ENCODE measurements at regions not wholly inside any gene's neighbourhood (a gene's known extent, or its start where the extent isn't known, plus 50 kb on each side); places are given as distances from the start of the nearest gene placed in this dataset.

DNA sequence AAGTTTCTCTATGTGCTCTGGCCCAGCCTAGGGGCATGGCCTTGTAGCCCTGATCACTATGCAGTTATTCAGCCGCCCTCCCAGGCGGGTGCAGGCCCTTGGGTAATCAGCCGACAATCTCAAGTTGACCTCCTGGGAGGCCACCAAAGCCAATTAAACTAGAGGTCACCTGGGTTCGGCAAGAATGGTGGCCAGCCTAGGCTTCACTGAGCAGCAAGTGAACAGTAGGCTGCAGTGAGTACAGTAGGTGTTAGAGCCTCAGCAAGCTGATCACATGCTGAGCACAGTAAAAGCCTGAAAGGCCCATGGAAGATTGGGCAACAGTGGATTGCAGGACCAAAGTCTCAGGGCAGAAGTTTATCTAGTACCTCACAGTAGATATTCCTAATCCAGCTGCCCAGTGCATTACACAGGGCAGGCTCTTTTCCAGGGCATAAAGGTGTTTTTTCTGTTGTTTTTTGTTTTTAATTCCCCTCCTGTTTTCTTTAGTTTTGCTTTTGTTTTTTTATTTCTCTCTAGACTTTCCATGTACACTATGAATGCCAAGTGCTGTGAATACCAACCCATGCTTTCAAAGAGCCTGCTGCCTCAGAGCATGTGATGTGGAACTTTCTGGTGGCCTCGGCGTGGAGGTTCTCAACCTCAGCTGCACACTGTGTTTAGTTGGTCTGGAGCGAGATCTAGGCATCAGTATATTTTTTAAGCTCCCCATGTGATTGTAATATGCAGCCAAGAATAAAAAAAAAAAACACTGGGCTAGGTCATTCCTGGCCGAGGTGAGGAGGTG lies 55.9 kb upstream of the ATL2 start (continued):
- TF ChIP-seq ZBED4 (CRISPR knock-in tag; IDR thresholded peaks at IDR 0.05; ENCODE audit: borderline replicate concordance) (peak; percentile 91; the same call in 1 of the 2 replicates), ZNF20 (CRISPR knock-in tag; IDR thresholded peaks at IDR 0.05) (peak; percentile 83; the same call in 1 of the 2 replicates), ZNF512B (CRISPR knock-in tag; IDR thresholded peaks at IDR 0.05; ENCODE audit: borderline replicate concordance) (peak; percentile 98), SMAD9 (CRISPR knock-in tag; IDR thresholded peaks at IDR 0.05) (no peak), SP4 (CRISPR knock-in tag; IDR thresholded peaks at IDR 0.05) (peak; percentile 64), ZSCAN20 (CRISPR knock-in tag; IDR thresholded peaks at IDR 0.05; ENCODE audit: borderline replicate concordance) (peak; percentile 50; the same call in 1 of the 2 replicates), RNF2 (conservative IDR thresholded peaks at IDR 0.05; ENCODE audit: low read depth) (peak; percentile 59; the same call in 1 of the 2 replicates), NFE2 (CRISPR knock-in tag; IDR thresholded peaks at IDR 0.05) (no peak), BORCS8-MEF2B (CRISPR knock-in tag; IDR thresholded peaks at IDR 0.05) (peak; percentile 89), BRCA1 (CRISPR knock-in tag; IDR thresholded peaks at IDR 0.05) (0 out of 2 replicates have a peak, but pooled peaks have one; percentile 58)
- TF ChIP-seq, protein P1, sequence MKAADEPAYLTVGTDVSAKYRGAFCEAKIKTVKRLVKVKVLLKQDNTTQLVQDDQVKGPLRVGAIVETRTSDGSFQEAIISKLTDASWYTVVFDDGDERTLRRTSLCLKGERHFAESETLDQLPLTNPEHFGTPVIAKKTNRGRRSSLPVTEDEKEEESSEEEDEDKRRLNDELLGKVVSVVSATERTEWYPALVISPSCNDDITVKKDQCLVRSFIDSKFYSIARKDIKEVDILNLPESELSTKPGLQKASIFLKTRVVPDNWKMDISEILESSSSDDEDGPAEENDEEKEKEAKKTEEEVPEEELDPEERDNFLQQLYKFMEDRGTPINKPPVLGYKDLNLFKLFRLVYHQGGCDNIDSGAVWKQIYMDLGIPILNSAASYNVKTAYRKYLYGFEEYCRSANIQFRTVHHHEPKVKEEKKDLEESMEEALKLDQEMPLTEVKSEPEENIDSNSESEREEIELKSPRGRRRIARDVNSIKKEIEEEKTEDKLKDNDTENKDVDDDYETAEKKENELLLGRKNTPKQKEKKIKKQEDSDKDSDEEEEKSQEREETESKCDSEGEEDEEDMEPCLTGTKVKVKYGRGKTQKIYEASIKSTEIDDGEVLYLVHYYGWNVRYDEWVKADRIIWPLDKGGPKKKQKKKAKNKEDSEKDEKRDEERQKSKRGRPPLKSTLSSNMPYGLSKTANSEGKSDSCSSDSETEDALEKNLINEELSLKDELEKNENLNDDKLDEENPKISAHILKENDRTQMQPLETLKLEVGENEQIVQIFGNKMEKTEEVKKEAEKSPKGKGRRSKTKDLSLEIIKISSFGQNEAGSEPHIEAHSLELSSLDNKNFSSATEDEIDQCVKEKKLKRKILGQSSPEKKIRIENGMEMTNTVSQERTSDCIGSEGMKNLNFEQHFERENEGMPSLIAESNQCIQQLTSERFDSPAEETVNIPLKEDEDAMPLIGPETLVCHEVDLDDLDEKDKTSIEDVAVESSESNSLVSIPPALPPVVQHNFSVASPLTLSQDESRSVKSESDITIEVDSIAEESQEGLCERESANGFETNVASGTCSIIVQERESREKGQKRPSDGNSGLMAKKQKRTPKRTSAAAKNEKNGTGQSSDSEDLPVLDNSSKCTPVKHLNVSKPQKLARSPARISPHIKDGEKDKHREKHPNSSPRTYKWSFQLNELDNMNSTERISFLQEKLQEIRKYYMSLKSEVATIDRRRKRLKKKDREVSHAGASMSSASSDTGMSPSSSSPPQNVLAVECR (CRISPR knock-in tag; IDR thresholded peaks at IDR 0.05; ENCODE audit: borderline replicate concordance) = peak; percentile 84
